IMR-90 (cell line): ENCODE measurements at regions not wholly inside any gene's neighbourhood (a gene's known extent, or its start where the extent isn't known, plus 50 kb on each side); places are given as distances from the start of the nearest gene placed in this dataset.

Source experiments
- ATAC-seq: fragments of 200-7000 bp; cut with Tn5 transposase; 2 replicates; pipeline ENCODE4 v1.9.1; 2020; ENCODE audit warnings: low read depth, mild to moderate bottlenecking, moderate library complexity
- BruUV-seq: library from RNA; stranded (reverse); fragments of 400-500 nt; replicated peaks from 2 replicates; lab custom pipeline; 2021; lab: Mats Ljungman, UMichigan
- CTCF ChIA-PET: fragments of 300-600 bp; formaldehyde crosslinking; extraction: SDS; loops from one replicate; lab custom pipeline; 2021; ENCODE audit warnings: antibody characterized with exemption; lab: Yijun Ruan, JAX
- POLR2A ChIA-PET: fragments of 300-600 bp; sonication (Branson Sonifier 250); formaldehyde crosslinking; loops from one replicate; lab custom pipeline; 2022; ENCODE audit warnings: antibody characterized with exemption; ENCODE audit not compliant: unreplicated experiment; lab: Charles Lee
- DNase-seq: peaks from one replicate; pipeline ENCODE4 v3.0.0; 2013
- H2AFZ ChIP-seq: replicated peaks from 2 replicates; pipeline ENCODE3; 2013; ENCODE audit warnings: low read length, mild to moderate bottlenecking; ENCODE audit not compliant: poor library complexity
- H2AK5ac ChIP-seq: 2 replicates; pipeline ENCODE4 v1.6.1; 2013; ENCODE audit warnings: low read depth, low read length, inconsistent platforms
- H2AK9ac ChIP-seq: replicated peaks from 2 replicates; pipeline ENCODE3; 2013; ENCODE audit warnings: mild to moderate bottlenecking, low read depth, low read length, moderate library complexity; ENCODE audit not compliant: poor library complexity
- H2BK120ac ChIP-seq: 2 replicates; pipeline ENCODE4 v1.6.1; 2013; ENCODE audit warnings: low read depth, low read length, inconsistent platforms
- H2BK15ac ChIP-seq: 3 replicates; pipeline ENCODE4 v1.6.1; 2013; ENCODE audit warnings: low read depth, low read length, inconsistent platforms
- H2BK20ac ChIP-seq: 2 replicates; pipeline ENCODE4 v1.6.1; 2013; ENCODE audit warnings: low read depth, mild to moderate bottlenecking, inconsistent platforms, low read length, moderate library complexity
- H2BK5ac ChIP-seq: 2 replicates; pipeline ENCODE4 v1.6.1; 2013; ENCODE audit warnings: mild to moderate bottlenecking, low read depth, low read length, inconsistent platforms; ENCODE audit not compliant: poor library complexity, severe bottlenecking
- H3K14ac ChIP-seq: replicated peaks from 2 replicates; pipeline ENCODE4 v1.6.1; 2013; ENCODE audit warnings: low read depth, low read length, inconsistent platforms
- H3K18ac ChIP-seq: 2 replicates; pipeline ENCODE4 v1.6.1; 2013; ENCODE audit warnings: low read depth, low read length, control low read depth
- H3K23ac ChIP-seq: 2 replicates; pipeline ENCODE4 v1.6.1; 2013; ENCODE audit warnings: low read depth, low read length, inconsistent platforms
- H3K27ac ChIP-seq: 2 replicates; pipeline ENCODE4 v1.5.1; 2013; ENCODE audit warnings: mild to moderate bottlenecking, control low read depth, low read length; ENCODE audit not compliant: insufficient read depth
- H3K27me3 ChIP-seq: 2 replicates; pipeline ENCODE4 v1.6.1; 2013; ENCODE audit warnings: low read length; ENCODE audit not compliant: control insufficient read depth, insufficient read depth
- H3K36me3 ChIP-seq: 2 replicates; pipeline ENCODE4 v1.6.1; 2013; ENCODE audit warnings: low read length, mixed read lengths; ENCODE audit not compliant: control insufficient read depth, insufficient read depth
- H3K4ac ChIP-seq: 2 replicates; pipeline ENCODE4 v1.6.1; 2013; ENCODE audit warnings: low read depth, low read length, inconsistent platforms
- H3K4me1 ChIP-seq: 2 replicates; pipeline ENCODE4 v1.6.1; 2013; ENCODE audit warnings: low read length, mixed read lengths; ENCODE audit not compliant: control insufficient read depth, insufficient read depth
- H3K4me2 ChIP-seq: 2 replicates; pipeline ENCODE4 v1.6.1; 2013; ENCODE audit warnings: low read depth, mild to moderate bottlenecking, control low read depth, low read length, moderate library complexity
- H3K4me3 ChIP-seq: 2 replicates; pipeline ENCODE4 v1.5.1; 2013; ENCODE audit warnings: low read depth, mild to moderate bottlenecking, control low read depth, low read length, moderate library complexity; ENCODE audit not compliant: insufficient read depth
- H3K56ac ChIP-seq: 2 replicates; pipeline ENCODE4 v1.6.1; 2013; ENCODE audit warnings: low read length, inconsistent platforms; ENCODE audit not compliant: insufficient read depth; ENCODE audit errors: extremely low read depth
- H3K79me1 ChIP-seq, 2 experiments: 2 replicates each; pipeline ENCODE4 v1.6.1; 2013; ENCODE audit warnings: low read length in 2 of 2, inconsistent platforms in 1 of 2, low read depth in 1 of 2
- H3K9ac ChIP-seq: 2 replicates; pipeline ENCODE4 v1.6.1; 2013; ENCODE audit warnings: low read depth, low read length, control low read depth
- H3K9me1 ChIP-seq: 2 replicates; pipeline ENCODE4 v1.6.1; 2013; ENCODE audit warnings: low read length, inconsistent platforms; ENCODE audit not compliant: insufficient read depth
- H3K9me3 ChIP-seq: 2 replicates; pipeline ENCODE4 v1.6.1; 2013; ENCODE audit warnings: low read length; ENCODE audit not compliant: control insufficient read depth, insufficient read depth
- H4K20me1 ChIP-seq: 2 replicates; pipeline ENCODE4 v1.6.1; 2013; ENCODE audit warnings: low read length, inconsistent platforms; ENCODE audit not compliant: insufficient read depth
- H4K5ac ChIP-seq: 2 replicates; pipeline ENCODE4 v1.6.1; 2013; ENCODE audit warnings: mild to moderate bottlenecking, low read depth, low read length, control low read depth
- H4K8ac ChIP-seq, 2 experiments: 2 replicates each; pipeline ENCODE4 v1.6.1; 2013; ENCODE audit warnings: low read depth in 2 of 2, low read length in 2 of 2, control low read depth in 1 of 2, inconsistent platforms in 1 of 2
- H4K91ac ChIP-seq: 2 replicates; pipeline ENCODE4 v1.6.1; 2013; ENCODE audit warnings: low read depth, low read length, inconsistent platforms; ENCODE audit not compliant: insufficient read depth
- CEBPB ChIP-seq: IDR thresholded peaks from 2 replicates; pipeline ENCODE4 v1.6.1; 2012; ENCODE audit warnings: low read depth, low read length, improper control_type of control experiment
- MAFK ChIP-seq: IDR thresholded peaks from 2 replicates; pipeline ENCODE4 v1.6.1; 2012; ENCODE audit warnings: low read depth, low read length, improper control_type of control experiment
- MAZ ChIP-seq: IDR thresholded peaks from 2 replicates; pipeline ENCODE4 v1.6.1; 2012; ENCODE audit warnings: low read depth, mild to moderate bottlenecking, low read length, improper control_type of control experiment, moderate library complexity, borderline replicate concordance
- POLR2A ChIP-seq: IDR thresholded peaks from 2 replicates; pipeline ENCODE4 v1.6.1; 2012; ENCODE audit warnings: mild to moderate bottlenecking, low read depth, low read length
- RFX5 ChIP-seq: IDR thresholded peaks from 2 replicates; pipeline ENCODE4 v1.8.0; 2012; ENCODE audit warnings: low read depth, mild to moderate bottlenecking, low read length, moderate library complexity
- WGBS, 2 experiments: methylation state at CpG; one replicate each; pipeline versions ENCODE4 v1.1.5 to v1.1.7; 2013; ENCODE audit warnings: missing lambda C conversion rate in 2 of 2; ENCODE audit not compliant: insufficient read length in 1 of 2; ENCODE audit errors: extremely low coverage in 2 of 2; 5-methylcytosine and 5-hydroxymethylcytosine counted together
- dilution Hi-C: fragments of 300-500 bp; cut with HindIII; formaldehyde crosslinking; loops from one replicate; pipeline ENCODE4 v1.14.3; 2018; ENCODE audit warnings: low sequenced_read_pairs; ENCODE audit not compliant: unreplicated experiment
- in situ Hi-C: fragments of 300-500 bp; cut with MboI; formaldehyde crosslinking; loops from 3 replicates; pipeline ENCODE4 v1.14.3; 2019; ENCODE audit warnings: low sequenced_read_pairs, inconsistent platforms, mixed read lengths
- intact Hi-C: fragments of 100-400 bp; cut with micrococcal nuclease; formaldehyde crosslinking; loops from 2 replicates; pipeline ENCODE4 v1.10.0; 2022

GRCh38 chr5:67875601-67876000, 340.0 kb upstream of the PIK3R1 start:
- Histone ChIP-seq H3K23ac (no peak overlapping the region), H2AK9ac (no peak overlapping the region), H3K18ac (no peak overlapping the region), H4K8ac (no peak overlapping the region), H3K56ac (no peak overlapping the region), H3K4me1 (no peaks in the 10 kb centered on the region), H3K4me2 (no peak overlapping the region), H3K4me3 (no peak overlapping the region), H2BK5ac (no peak overlapping the region), H3K9ac (no peak overlapping the region), H3K4ac (no peak overlapping the region), H3K27me3 (no peaks in the 10 kb centered on the region), H3K27ac (no peak overlapping the region), H2AK5ac (no peak overlapping the region), H2BK15ac (no peak overlapping the region), H3K14ac (no peak overlapping the region), H4K91ac (no peak overlapping the region), H2AFZ (no peak overlapping the region), H3K9me1 (no peaks in the 10 kb centered on the region), H3K79me1 (no peaks in the 10 kb centered on the region), H2BK120ac (no peak overlapping the region), H4K20me1 (no peaks in the 10 kb centered on the region), H2BK20ac (no peak overlapping the region), H4K5ac (no peak overlapping the region), H3K9me3 (no peaks in the 10 kb centered on the region), H3K36me3 (no peaks in the 10 kb centered on the region)
- intact Hi-C loops (no loop called here), in situ Hi-C loops (no loop called here), dilution Hi-C loops (no loop called here)
- BruUV-seq: no TSS peak
- no peak for TF ChIP-seq MAFK
- TF ChIP-seq CEBPB: no peak
- no peak for TF ChIP-seq MAZ
- TF ChIP-seq RFX5: no peak
- TF ChIP-seq POLR2A: no peak
- ChIA-PET CTCF (interaction anchor here (0.9 kb wide), 1 partner anchor 28 kb away, joined by 3 read pairs; no protein-coding TSS in a partner anchor), POLR2A (no interaction called here)
- DNase-seq (no peak), ATAC-seq (no peak)
- WGBS, 2 experiments: 50% methylated on average over 1 of the region's 3 CpGs; no CpG with 5 or more reads in 1 of the 2 experiments
